ENCODE measurements at regions not wholly inside any gene's neighbourhood (a gene's known extent, or its start where the extent isn't known, plus 50 kb on each side); places are given as distances from the start of the nearest gene placed in this dataset.
A peak's percentile ranks its signal among the peaks of the same experiment; 100 is the strongest.

- intact Hi-C loops (cut with DNase I) = loop anchor here in 1 of 2 donors (10.0 kb wide), 1 partner anchor 164 kb away; no protein-coding TSS in a partner anchor
- DNase-seq (ENCODE audit: low spot score) = no peak
Measured at GRCh38 chr9:90088856-90089255, 484.0 kb downstream of the GADD45G start.

- no peak for DNase-seq (ENCODE audit: low spot score)
- intact Hi-C loops (cut with DNase I) = no loop called here
Measured at GRCh38 chr9:90090997-90091396, 486.2 kb downstream of the GADD45G start.

GRCh38 chr9:90092508-90092907, 487.7 kb downstream of the GADD45G start:
- no peak for DNase-seq (ENCODE audit: low spot score)
- intact Hi-C loops (cut with DNase I) = no loop called here

GRCh38 chr9:90095682-90096081, 490.9 kb downstream of the GADD45G start:
- DNase-seq (ENCODE audit: low spot score) = no peak
- intact Hi-C loops (cut with DNase I) = no loop called here

- no peak for DNase-seq (ENCODE audit: low spot score)
- intact Hi-C loops (cut with DNase I) = no loop called here
Measured at GRCh38 chr9:90097237-90097636, 492.4 kb downstream of the GADD45G start.

DNA sequence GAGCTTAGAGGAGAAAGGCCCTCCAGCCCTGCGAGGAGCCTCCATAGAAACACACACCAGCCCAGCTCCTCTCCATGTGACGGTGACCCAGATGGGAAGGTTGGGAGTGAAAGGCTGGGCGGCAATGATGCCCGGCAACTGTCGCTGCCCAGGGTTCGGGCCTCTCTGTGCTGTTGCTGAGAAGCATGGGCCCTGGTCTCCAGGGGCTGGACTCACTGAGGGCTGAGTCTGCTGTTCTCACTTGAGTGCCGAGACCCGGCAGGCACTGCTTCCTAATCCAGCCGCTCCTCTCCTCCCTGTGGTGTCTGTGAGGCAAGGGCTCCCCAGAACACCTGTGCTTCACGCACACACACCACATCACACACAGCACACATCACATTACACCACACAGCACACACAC, 493.6 kb downstream of the GADD45G start:
- no peak for DNase-seq (ENCODE audit: low spot score)
- intact Hi-C loops (cut with DNase I) = loop anchor here in 1 of 2 donors (1.0 kb wide), 1 partner anchor 495 kb away; no protein-coding TSS in a partner anchor

DNA sequence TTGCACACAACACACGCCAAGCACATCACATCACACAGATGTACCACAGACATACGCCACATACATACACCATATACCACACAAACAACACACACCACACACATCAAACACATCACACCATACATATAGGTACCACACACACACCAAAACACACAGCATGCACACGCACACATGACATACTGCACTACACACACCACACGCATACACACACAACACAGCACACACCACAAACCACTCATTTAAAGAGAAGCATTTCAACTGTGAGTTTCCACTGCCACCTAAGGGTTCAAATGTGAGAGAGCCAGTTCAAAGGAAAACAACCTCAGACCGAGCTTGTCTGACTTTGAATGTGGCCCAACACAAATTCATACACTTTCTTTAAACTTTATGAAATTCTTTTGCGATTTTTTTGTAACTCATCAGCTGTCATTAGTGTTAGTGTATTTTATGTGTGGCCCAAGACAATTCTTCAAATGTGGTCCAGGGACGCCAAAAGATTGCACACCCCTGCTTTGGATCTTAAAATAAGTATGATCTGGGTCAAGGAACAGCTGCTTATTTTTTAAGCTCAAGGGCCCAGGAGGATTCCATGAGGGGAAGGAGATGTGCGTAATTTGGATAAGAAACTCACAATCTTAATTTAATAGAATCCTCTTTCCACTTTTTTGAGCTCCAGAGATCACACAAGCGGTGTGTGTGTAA, 494.6 kb downstream of the GADD45G start:
- intact Hi-C loops (cut with DNase I) = no loop called here

DNA sequence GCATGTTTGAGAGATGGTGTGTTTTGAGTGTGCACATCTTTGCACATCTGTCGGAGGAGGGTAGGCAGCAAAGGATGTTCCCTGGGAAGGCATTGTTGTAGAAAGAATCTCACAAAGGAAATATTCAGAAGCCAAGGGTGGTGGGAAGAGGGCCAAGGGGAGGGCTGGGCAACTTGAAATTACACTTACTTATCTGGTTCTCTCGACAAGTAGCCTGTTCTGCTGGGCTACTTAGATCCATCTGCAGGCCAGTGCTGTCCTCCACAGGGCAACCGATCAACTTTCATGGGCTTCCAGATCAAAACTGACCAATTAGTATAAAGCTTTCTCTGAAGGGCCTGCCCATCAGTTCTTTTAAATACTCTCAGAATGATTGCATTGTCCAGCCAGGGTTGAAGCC, 495.2 kb downstream of the GADD45G start:
- no peak for DNase-seq (ENCODE audit: low spot score)
- intact Hi-C loops (cut with DNase I) = loop anchor here in 1 of 2 donors (10.0 kb wide), 1 partner anchor 765 kb away; no protein-coding TSS in a partner anchor

More for the DNA sequence above, 494.6 kb downstream of the GADD45G start:
- no peak for DNase-seq (ENCODE audit: low spot score)

DNA sequence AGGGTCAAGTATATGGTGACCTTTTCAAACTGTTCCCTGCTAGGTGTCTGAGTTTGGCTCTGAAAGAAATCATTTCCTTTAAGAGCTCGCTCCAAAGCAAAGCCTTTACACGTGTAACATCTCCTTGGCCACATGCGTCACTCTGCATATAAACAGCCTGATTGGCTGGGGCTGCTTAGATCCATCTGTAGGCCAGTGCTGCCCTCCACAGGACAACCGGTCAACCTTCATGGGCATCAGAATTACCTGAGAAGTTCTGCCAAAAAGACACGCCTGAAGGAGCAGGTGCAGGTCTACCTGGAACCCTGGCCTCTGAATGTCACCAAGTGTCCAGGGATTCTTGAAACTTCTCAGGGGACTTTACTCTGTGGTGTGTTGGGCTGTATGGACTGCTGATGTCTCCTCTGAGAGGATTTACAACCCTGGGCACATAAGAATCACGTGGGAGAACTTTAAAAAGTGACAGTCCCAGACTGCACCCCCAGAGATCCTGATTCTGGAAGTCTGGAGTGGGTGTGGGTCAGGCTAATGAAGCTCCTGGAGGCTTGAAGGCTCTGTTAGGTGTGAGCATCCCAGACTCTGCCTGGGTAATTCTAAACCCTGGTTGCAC, 497.6 kb downstream of the GADD45G start:
- intact Hi-C loops (cut with DNase I) = loop anchor here (2.0 to 10.0 kb wide), 2 partner anchors 500 to 762 kb away; no protein-coding TSS in a partner anchor
- DNase-seq (ENCODE audit: low spot score) = peak; percentile 91

DNA sequence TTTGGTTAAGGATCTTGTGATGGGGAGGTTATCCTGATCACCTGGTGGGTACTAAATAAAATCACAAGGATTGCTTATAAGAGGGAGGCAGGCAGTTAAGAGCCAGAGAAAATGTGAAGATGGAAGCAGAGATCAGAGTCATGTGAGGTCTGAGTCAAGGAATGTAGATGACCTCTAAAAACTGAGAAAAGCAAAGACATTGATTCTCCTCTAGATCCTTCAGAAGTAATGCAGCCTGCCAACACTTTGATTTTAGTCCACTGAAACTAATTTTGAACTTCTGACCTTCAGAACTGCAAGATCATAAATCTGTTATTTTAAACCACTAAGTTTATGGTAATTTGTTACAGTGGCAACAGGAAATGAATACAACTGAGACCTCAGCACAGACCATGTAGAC, 499.0 kb downstream of the GADD45G start:
- DNase-seq (ENCODE audit: low spot score) = no peak
- intact Hi-C loops (cut with DNase I) = loop anchor here (2.0 to 10.0 kb wide), 2 partner anchors 501 to 761 kb away; no protein-coding TSS in a partner anchor

DNA sequence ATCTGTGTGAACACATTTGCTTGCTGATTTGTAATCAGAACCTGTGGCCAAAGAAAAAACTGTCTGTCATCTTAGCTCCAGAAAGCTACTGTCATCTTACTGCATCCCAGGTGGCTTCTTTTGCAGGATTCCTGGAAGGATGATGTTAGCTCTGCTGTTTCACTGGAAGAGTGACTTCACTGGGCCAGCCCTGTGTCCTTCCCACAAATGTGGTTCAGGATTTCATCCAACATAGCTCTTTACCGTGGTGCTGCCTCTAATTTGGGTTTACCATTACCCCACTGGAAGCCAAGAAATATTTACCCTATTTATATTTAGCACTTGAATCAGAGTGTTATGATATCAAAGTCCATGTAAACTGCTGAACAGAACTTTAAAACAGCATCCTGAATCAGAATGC, 501.0 kb downstream of the GADD45G start:
- no peak for DNase-seq (ENCODE audit: low spot score)
- intact Hi-C loops (cut with DNase I) = loop anchor here in 1 of 2 donors (10.0 kb wide), 1 partner anchor 759 kb away; no protein-coding TSS in a partner anchor

- DNase-seq (ENCODE audit: low spot score) = no peak
- intact Hi-C loops (cut with DNase I) = loop anchor here in 1 of 2 donors (10.0 kb wide), 1 partner anchor 758 kb away; no protein-coding TSS in a partner anchor
Measured at GRCh38 chr9:90107040-90107725, 502.4 kb downstream of the GADD45G start.

DNA sequence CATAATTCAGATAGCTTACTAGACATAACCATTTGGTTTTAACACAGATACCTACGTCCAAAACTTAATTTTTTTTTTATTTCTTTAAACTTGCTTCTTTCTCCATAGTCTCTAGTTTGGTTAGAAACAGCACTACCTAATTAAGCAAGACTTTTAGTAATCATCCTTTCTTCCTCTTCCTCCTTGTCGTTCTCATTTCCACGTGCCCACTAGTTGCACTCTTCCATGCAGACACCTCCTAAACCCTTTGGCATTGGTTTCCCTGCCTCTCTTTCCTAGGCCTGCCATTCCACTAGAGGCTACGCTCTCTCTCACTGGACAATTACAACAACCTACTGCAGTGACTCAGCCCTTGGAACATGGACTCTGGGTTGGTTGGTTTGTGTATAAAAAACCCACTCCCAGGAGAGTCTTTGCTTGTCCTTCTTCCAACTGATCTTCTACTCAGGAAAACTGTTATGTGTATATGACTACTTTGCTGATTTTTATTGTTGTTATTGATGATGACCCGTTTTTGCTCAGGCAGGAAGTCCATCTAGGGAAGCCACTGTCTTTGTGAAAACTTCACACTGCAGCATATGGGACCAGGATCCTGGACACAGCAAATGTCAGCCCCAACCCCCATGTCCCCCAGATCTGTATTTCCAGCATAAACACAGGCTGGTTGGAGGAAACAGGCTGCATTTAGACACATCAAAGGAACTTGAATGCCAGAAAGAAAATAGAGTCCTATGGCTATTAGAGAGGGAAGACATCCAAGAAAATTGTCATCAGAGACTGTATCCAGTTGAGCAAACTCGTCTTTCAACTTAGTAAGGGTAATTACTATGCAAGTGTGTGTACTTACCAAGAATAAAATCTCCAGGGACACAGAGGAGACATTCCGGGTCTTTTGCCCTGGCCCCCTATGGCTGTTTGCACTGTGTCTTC, 503.2 kb downstream of the GADD45G start:
- intact Hi-C loops (cut with DNase I) = loop anchor here in 1 of 2 donors (10.0 kb wide), 1 partner anchor 757 kb away; no protein-coding TSS in a partner anchor
- DNase-seq (ENCODE audit: low spot score) = no peak

GRCh38 chr9:90112788-90113187, 508.0 kb downstream of the GADD45G start:
- intact Hi-C loops (cut with DNase I) = no loop called here

GRCh38 chr9:90114641-90115425, 510.0 kb downstream of the GADD45G start:
- intact Hi-C loops (cut with DNase I) = no loop called here
- DNase-seq (ENCODE audit: low spot score) = no peak

More at GRCh38 chr9:90112788-90113187, 508.0 kb downstream of the GADD45G start:
- DNase-seq (ENCODE audit: low spot score) = no peak

- DNase-seq (ENCODE audit: low spot score) = no peak
- intact Hi-C loops (cut with DNase I) = no loop called here
Measured at GRCh38 chr9:90121762-90122161, 517.0 kb downstream of the GADD45G start.

GRCh38 chr9:90124961-90125360, 517.7 kb downstream of the DIRAS2 start:
- intact Hi-C loops (cut with DNase I) = no loop called here
- DNase-seq (ENCODE audit: low spot score) = no peak

- intact Hi-C loops (cut with DNase I) = no loop called here
- no peak for DNase-seq (ENCODE audit: low spot score)
Measured at GRCh38 chr9:90127923-90128322, 514.7 kb downstream of the DIRAS2 start.

Measured in posterior vena cava (tissue), 2 donors.